SU-DHL-6 (cell line): ENCODE measurements at regions not wholly inside any gene's neighbourhood (a gene's known extent, or its start where the extent isn't known, plus 50 kb on each side); places are given as distances from the start of the nearest gene placed in this dataset.

Experiments used
- H2AFZ ChIP-seq: fragments of 200-600 bp; sonication (generic); 2 replicates; pipeline ENCODE4 v1.6.1; 2014; ENCODE audit warnings: low read depth, mild to moderate bottlenecking, moderate library complexity, mixed read lengths, antibody characterized with exemption, low read length; ENCODE audit not compliant: severe bottlenecking
- H3F3A ChIP-seq: fragments of 200-600 bp; shearing (Covaris generic); 2 replicates; pipeline ENCODE4 v1.6.0; 2016; ENCODE audit warnings: antibody characterized with exemption, mild to moderate bottlenecking; ENCODE audit not compliant: insufficient read depth
- H3K27ac ChIP-seq: fragments of 200-600 bp; sonication (generic); 2 replicates; pipeline ENCODE4 v1.5.1; 2016; ENCODE audit warnings: low read depth, mild to moderate bottlenecking, low read length, moderate library complexity, mixed read lengths
- H3K27me3 ChIP-seq: fragments of 200-600 bp; sonication (generic), shearing (Covaris generic); 2 replicates; pipeline ENCODE4 v1.6.0; 2014; ENCODE audit warnings: mild to moderate bottlenecking, low read length
- H3K36me3 ChIP-seq: fragments of 200-600 bp; sonication (generic); 2 replicates; pipeline ENCODE4 v1.6.1; 2014; ENCODE audit warnings: mild to moderate bottlenecking, low read length, mixed read lengths
- H3K4me2 ChIP-seq: fragments of 300-600, 200-600 bp; shearing (Covaris generic), sonication (generic); 2 replicates; pipeline ENCODE4 v1.6.0; 2014; ENCODE audit warnings: low read length, low read depth, mild to moderate bottlenecking; ENCODE audit not compliant: poor library complexity, severe bottlenecking
- H3K4me3 ChIP-seq: fragments of 200-600 bp; sonication (generic); 2 replicates; pipeline ENCODE4 v1.5.1; 2014; ENCODE audit warnings: antibody characterized with exemption, low read length, mild to moderate bottlenecking, mixed read lengths; ENCODE audit not compliant: insufficient read depth, poor library complexity, severe bottlenecking
- H3K79me2 ChIP-seq: fragments of 200-600 bp; sonication (generic); 2 replicates; pipeline ENCODE4 v1.6.1; 2014; ENCODE audit warnings: mild to moderate bottlenecking, low read length, moderate library complexity; ENCODE audit not compliant: insufficient read depth
- H3K9ac ChIP-seq: fragments of 200-600 bp; sonication (generic); 2 replicates; pipeline ENCODE4 v1.7.0; 2014; ENCODE audit warnings: mild to moderate bottlenecking, low read length
- H3K9me2 ChIP-seq: fragments of 200-600 bp; sonication (generic); replicated peaks from 2 replicates; pipeline ENCODE4 v1.6.1; 2014; ENCODE audit warnings: low read length; ENCODE audit not compliant: insufficient read depth
- H3K9me3 ChIP-seq: fragments of 200-600 bp; sonication (generic); 2 replicates; pipeline ENCODE4 v1.6.1; 2014; ENCODE audit warnings: low read length, mixed read lengths; ENCODE audit not compliant: insufficient read depth
- H4K20me1 ChIP-seq: fragments of 200-600 bp; sonication (generic); 2 replicates; pipeline ENCODE4 v1.6.1; 2014; ENCODE audit warnings: low read depth, mild to moderate bottlenecking, antibody characterized with exemption, low read length, moderate library complexity, mixed read lengths
- EZH2phosphoT487 ChIP-seq: fragments of 200-600 bp; sonication (generic), shearing (Covaris generic); conservative IDR thresholded peaks from 2 replicates; pipeline ENCODE4 v1.6.1; 2018; ENCODE audit warnings: mild to moderate bottlenecking, antibody characterized with exemption, low read length, moderate library complexity, mixed read lengths
- TF ChIP-seq, protein P1 (sequence below): fragments of 200-600 bp; sonication (generic); IDR thresholded peaks from one replicate; pipeline ENCODE4 v1.5.1; 2017; ENCODE audit warnings: antibody characterized with exemption, mild to moderate bottlenecking, low read length, moderate library complexity; ENCODE audit not compliant: insufficient read depth, poor library complexity, severe bottlenecking

DNA sequence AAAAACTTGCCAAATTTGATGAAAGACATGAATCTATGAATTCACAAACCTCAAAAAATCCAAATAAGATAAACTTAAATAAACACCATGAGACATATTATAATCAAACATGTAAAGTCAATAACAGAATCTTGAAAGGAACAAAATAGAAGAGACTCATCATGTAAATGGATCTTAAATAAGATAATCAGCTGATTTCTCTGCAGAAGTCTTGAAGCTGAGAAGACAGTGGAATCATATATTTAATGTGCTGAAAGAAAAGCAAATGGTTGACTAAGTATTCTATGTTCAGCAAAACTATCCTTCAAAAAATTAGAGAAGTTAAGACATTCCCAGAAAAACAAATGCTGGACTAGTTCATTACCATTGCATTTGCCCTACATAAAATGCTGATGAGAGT is 215.7 kb upstream of the SPIN4 start:
- TF ChIP-seq, protein P1, sequence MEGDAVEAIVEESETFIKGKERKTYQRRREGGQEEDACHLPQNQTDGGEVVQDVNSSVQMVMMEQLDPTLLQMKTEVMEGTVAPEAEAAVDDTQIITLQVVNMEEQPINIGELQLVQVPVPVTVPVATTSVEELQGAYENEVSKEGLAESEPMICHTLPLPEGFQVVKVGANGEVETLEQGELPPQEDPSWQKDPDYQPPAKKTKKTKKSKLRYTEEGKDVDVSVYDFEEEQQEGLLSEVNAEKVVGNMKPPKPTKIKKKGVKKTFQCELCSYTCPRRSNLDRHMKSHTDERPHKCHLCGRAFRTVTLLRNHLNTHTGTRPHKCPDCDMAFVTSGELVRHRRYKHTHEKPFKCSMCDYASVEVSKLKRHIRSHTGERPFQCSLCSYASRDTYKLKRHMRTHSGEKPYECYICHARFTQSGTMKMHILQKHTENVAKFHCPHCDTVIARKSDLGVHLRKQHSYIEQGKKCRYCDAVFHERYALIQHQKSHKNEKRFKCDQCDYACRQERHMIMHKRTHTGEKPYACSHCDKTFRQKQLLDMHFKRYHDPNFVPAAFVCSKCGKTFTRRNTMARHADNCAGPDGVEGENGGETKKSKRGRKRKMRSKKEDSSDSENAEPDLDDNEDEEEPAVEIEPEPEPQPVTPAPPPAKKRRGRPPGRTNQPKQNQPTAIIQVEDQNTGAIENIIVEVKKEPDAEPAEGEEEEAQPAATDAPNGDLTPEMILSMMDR, result no peak
- TF ChIP-seq EZH2phosphoT487, result no peak
- Histone ChIP-seq H3K9me2 (no peaks in the 10 kb centered on the region), H3K4me3 (no peak overlapping the region), H4K20me1 (no peaks in the 10 kb centered on the region), H3K9me3 (no peaks in the 10 kb centered on the region), H3K27me3 (no peaks in the 10 kb centered on the region), H3F3A (no peaks in the 10 kb centered on the region), H3K79me2 (no peaks in the 10 kb centered on the region), H2AFZ (no peak overlapping the region), H3K4me2 (no peak overlapping the region), H3K9ac (no peak overlapping the region), H3K27ac (no peak overlapping the region), H3K36me3 (no peaks in the 10 kb centered on the region)

DNA sequence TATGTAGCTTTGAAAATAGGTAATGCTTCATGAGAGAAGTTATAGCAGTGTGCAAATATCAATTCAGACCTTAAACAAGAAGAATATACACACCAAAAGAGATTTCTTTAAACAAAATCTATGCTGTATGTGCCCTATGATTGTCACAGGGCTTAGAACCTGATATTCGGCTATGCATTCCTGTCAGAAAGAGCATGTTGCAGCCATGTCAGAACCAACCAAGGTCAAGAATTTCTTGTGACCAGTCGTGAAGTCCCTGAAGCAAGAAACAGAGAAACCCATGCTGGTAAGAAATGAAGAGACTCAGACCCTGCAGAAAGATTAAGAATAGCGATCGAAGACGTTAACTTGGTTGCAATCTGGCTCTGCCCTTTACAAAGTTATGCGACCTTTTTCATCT is 210.3 kb upstream of the SPIN4 start:
- peak overlapping the region; percentile 93 for H2AFZ ChIP-seq
- H3K79me2 ChIP-seq, result peaks cover 22% of the 10 kb centered on the region; the same call in 1 of the 2 replicates
- H3K4me2 ChIP-seq, result peak overlapping the region; percentile 80
- H3K9me2 ChIP-seq, result no peaks in the 10 kb centered on the region
- H3K9me3 ChIP-seq, result no peaks in the 10 kb centered on the region
- no peak overlapping the region for H3K27ac ChIP-seq
- peak overlapping the region; percentile 83 for H3K4me3 ChIP-seq
- H3K9ac ChIP-seq, result peak overlapping the region; percentile 71
- no peaks in the 10 kb centered on the region for H3K36me3 ChIP-seq
- H3K27me3 ChIP-seq, result no peaks in the 10 kb centered on the region
- no peaks in the 10 kb centered on the region for H4K20me1 ChIP-seq
- no peaks in the 10 kb centered on the region for H3F3A ChIP-seq
- TF ChIP-seq, protein P1, result no peak
- TF ChIP-seq EZH2phosphoT487, result no peak

DNA sequence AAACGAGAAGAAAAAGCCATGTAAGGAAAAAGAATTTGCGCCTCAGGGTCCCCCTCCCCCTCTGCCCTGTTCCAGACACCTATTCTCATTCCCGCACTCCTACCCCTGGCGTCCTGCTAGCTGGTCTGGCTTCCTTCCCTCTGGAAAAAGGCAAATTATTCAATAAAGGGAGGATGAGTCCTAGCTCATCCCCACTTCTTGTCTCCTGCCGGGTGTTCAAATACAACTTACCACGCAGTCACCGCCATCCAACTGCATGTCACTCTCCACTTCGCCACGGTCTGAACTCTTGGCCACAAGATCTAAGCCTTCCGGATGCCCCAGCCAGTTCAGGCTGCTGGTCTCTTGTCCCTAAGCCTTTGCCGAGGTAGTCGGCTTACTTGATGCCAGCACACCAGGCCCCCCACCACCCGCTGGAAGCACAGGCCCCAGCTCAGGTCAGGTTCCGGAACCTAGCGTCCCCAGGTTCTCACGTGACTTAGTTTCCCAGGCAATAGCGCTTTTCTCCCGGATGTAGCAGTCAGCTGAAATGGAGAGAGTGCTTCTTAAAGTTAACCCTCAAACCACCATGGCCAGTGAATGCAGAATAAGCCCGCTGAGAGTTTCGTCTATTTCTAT is 209.6 kb upstream of the SPIN4 start:
- Histone ChIP-seq H3K27me3 (no peaks in the 10 kb centered on the region), H4K20me1 (no peaks in the 10 kb centered on the region), H3K9ac (peak overlapping the region; percentile 71), H3K9me3 (no peaks in the 10 kb centered on the region), H3K27ac (peak overlapping the region; percentile 4; the same call in 1 of the 2 replicates), H3F3A (no peaks in the 10 kb centered on the region), H3K4me3 (peak overlapping the region; percentile 83), H3K4me2 (peak overlapping the region; percentile 80), H2AFZ (peak overlapping the region; percentile 93), H3K36me3 (no peaks in the 10 kb centered on the region), H3K9me2 (no peaks in the 10 kb centered on the region), H3K79me2 (peaks cover 22% of the 10 kb centered on the region; the same call in 1 of the 2 replicates)
- TF ChIP-seq, protein P1, result no peak
- no peak for TF ChIP-seq EZH2phosphoT487
